Activated B cell treated with CpG ODN at 0.5 μM for 24 hours (primary cell): ENCODE measurements at regions not wholly inside any gene's neighbourhood (a gene's known extent, or its start where the extent isn't known, plus 50 kb on each side); places are given as distances from the start of the nearest gene placed in this dataset.

Source experiments
- ATAC-seq: fragments of 200-7000 bp; cut with Tn5 transposase; one replicate; pipeline ENCODE4 v1.10.0; 2021; ENCODE audit warnings: low read depth, mild to moderate bottlenecking, moderate library complexity
- CTCF ChIA-PET: fragments of 350-600 bp; sonication (Branson Sonifier 250); formaldehyde crosslinking; loops from one replicate; lab custom pipeline; 2021; ENCODE audit warnings: antibody characterized with exemption; lab: Charles Lee
- POLR2A ChIA-PET: fragments of 350-600 bp; sonication (Branson Sonifier 250); formaldehyde crosslinking; loops from one replicate; lab custom pipeline; 2021; ENCODE audit warnings: antibody characterized with exemption; lab: Charles Lee
- DNase-seq: peaks from one replicate; pipeline ENCODE4 v3.0.0; 2022
- H3K27ac Mint-ChIP-seq: one replicate; pipeline ENCODE4 v1.8.0; 2020; ENCODE audit warnings: mixed read lengths
- H3K27me3 Mint-ChIP-seq: one replicate; pipeline ENCODE4 v1.8.0; 2021; ENCODE audit warnings: mixed read lengths
- H3K36me3 Mint-ChIP-seq: one replicate; pipeline ENCODE4 v1.8.0; 2021; ENCODE audit warnings: low read depth, mixed read lengths
- H3K4me1 Mint-ChIP-seq: one replicate; pipeline ENCODE4 v1.8.0; 2021; ENCODE audit warnings: mixed read lengths
- H3K4me3 Mint-ChIP-seq: one replicate; pipeline ENCODE4 v1.8.0; 2020; ENCODE audit warnings: mild to moderate bottlenecking, mixed read lengths
- H3K9me3 Mint-ChIP-seq: one replicate; pipeline ENCODE4 v1.8.0; 2020; ENCODE audit warnings: mixed read lengths
- intact Hi-C: fragments of 100-400 bp; cut with micrococcal nuclease; formaldehyde crosslinking; loops from one replicate; pipeline ENCODE4 v1.15.1; 2024
- TF ChIP-seq, protein P1 (sequence below): fragments of 200-600 bp; IDR thresholded peaks from one replicate; pipeline ENCODE4 v1.8.0; 2022; ENCODE audit warnings: antibody characterized with exemption, mild to moderate bottlenecking

DNA sequence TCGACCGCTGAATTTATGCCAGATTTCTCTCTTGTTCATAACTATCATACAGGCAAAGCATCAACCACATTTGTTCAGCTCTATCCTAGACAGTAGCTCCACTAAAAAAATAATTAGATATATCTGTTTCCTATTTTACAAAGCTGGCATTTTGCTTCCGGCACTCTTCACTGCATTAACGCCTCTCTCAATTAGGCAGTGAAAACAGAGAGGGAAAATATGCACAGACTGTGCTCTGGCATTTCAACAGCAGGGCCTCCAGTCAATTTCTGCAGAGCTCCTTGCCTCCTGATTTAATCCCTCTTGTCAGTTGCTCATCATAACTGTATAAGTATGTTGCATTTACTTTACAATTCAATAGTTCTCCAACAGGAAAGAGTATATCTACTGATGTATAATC lies 666.9 kb upstream of the INTU start:
- DNase-seq = no peak
- POLR2A ChIA-PET = no interaction called here
- intact Hi-C loops = no loop called here
- no peak overlapping the region for H3K27ac Mint-ChIP-seq
- H3K4me1 Mint-ChIP-seq = no peaks in the 10 kb centered on the region
- H3K9me3 Mint-ChIP-seq = no peaks in the 10 kb centered on the region
- TF ChIP-seq, protein P1, sequence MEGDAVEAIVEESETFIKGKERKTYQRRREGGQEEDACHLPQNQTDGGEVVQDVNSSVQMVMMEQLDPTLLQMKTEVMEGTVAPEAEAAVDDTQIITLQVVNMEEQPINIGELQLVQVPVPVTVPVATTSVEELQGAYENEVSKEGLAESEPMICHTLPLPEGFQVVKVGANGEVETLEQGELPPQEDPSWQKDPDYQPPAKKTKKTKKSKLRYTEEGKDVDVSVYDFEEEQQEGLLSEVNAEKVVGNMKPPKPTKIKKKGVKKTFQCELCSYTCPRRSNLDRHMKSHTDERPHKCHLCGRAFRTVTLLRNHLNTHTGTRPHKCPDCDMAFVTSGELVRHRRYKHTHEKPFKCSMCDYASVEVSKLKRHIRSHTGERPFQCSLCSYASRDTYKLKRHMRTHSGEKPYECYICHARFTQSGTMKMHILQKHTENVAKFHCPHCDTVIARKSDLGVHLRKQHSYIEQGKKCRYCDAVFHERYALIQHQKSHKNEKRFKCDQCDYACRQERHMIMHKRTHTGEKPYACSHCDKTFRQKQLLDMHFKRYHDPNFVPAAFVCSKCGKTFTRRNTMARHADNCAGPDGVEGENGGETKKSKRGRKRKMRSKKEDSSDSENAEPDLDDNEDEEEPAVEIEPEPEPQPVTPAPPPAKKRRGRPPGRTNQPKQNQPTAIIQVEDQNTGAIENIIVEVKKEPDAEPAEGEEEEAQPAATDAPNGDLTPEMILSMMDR = no peak
- H3K27me3 Mint-ChIP-seq = no peaks in the 10 kb centered on the region
- CTCF ChIA-PET = no interaction called here
- H3K36me3 Mint-ChIP-seq = no peaks in the 10 kb centered on the region
- ATAC-seq = no peak
- no peak overlapping the region for H3K4me3 Mint-ChIP-seq

- intact Hi-C loops = no loop called here
- Mint-ChIP-seq H3K9me3 (no peaks in the 10 kb centered on the region), H3K36me3 (no peaks in the 10 kb centered on the region), H3K27ac (no peak overlapping the region), H3K4me1 (no peaks in the 10 kb centered on the region), H3K4me3 (no peak overlapping the region), H3K27me3 (no peaks in the 10 kb centered on the region)
- ATAC-seq (no peak), DNase-seq (no peak)
- POLR2A ChIA-PET = no interaction called here
- TF ChIP-seq, protein P1 = no peak
- CTCF ChIA-PET = no interaction called here
These were observed 663.2 kb upstream of the INTU start for GRCh38 chr4:126969360-126970235.

- ChIA-PET POLR2A (no interaction called here), CTCF (no interaction called here)
- Mint-ChIP-seq H3K27me3 (no peaks in the 10 kb centered on the region), H3K27ac (no peak overlapping the region), H3K4me3 (no peak overlapping the region), H3K9me3 (no peaks in the 10 kb centered on the region), H3K36me3 (no peaks in the 10 kb centered on the region), H3K4me1 (no peaks in the 10 kb centered on the region)
- TF ChIP-seq, protein P1 = no peak
- intact Hi-C loops = no loop called here
- ATAC-seq = no peak
- no peak for DNase-seq
These were observed 659.6 kb upstream of the INTU start for GRCh38 chr4:126973201-126973600.

DNA sequence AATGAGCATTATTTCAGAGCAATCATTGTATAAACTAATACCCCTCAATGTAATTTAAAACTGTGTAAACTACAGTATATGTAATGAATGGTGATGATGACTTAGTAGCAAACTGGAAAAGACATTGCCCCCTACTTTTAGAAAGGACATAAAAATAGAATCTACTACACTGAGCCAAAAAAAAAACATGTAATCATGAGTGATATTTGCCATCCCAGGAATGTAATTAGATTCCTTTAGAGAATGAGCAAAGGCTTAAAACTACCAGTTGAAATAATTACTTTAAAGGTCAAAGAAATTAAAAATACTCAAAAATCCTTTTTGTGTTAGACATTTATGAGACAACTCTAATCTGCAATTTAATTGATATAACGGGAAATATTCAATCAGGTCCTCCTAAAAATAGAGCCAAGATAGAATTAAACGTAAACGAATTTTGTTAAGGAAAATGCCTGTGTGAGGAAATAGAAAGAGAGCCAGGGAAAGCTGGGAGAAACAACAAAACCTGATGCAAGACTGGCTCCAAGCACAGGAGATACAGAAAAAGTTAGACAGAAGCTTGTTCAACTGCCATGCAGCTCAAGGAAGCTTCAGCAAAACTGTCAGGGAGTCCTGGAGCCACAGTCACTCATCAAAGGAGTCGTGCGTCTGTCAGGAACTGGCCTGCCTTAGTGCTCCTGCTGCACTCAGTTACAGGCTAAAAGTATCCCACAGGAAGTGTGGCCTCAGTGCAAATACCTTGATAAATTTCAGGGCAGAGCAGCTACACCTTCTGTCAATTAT lies 655.7 kb upstream of the INTU start:
- H3K4me3 Mint-ChIP-seq = no peak overlapping the region
- ATAC-seq (no peak), DNase-seq (no peak)
- intact Hi-C loops = no loop called here
- H3K36me3 Mint-ChIP-seq = no peaks in the 10 kb centered on the region
- no peak overlapping the region for H3K27ac Mint-ChIP-seq
- POLR2A ChIA-PET = no interaction called here
- H3K27me3 Mint-ChIP-seq = no peaks in the 10 kb centered on the region
- H3K4me1 Mint-ChIP-seq = no peaks in the 10 kb centered on the region
- CTCF ChIA-PET = no interaction called here
- TF ChIP-seq, protein P1 = no peak
- peaks cover 9% of the 10 kb centered on the region for H3K9me3 Mint-ChIP-seq

DNA sequence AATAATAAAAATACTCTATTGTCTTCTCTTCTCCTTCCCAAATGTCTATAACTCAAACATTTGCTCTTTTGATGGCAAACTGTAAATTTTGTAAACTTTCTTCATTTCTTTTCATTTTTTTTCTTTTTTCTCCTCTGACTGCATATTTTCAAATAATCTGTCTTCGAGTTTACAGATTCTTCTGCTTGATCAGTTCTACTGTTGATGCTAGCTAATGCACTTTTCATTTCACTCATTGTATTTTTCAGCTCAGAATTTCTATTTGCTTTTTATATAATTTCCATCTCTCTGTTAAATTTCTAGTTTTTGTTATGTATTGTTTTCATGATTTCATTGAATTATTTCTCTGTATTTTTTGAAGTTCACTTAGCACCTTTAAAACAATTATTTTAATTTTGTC lies 646.8 kb upstream of the INTU start:
- Mint-ChIP-seq H3K36me3 (no peaks in the 10 kb centered on the region), H3K27ac (no peak overlapping the region), H3K4me3 (no peak overlapping the region), H3K9me3 (peaks cover 22% of the 10 kb centered on the region), H3K4me1 (no peaks in the 10 kb centered on the region), H3K27me3 (no peaks in the 10 kb centered on the region)
- ATAC-seq (no peak), DNase-seq (no peak)
- intact Hi-C loops = no loop called here
- CTCF ChIA-PET = no interaction called here
- TF ChIP-seq, protein P1 = no peak
- POLR2A ChIA-PET = no interaction called here
